HepG2 (cell line): ENCODE measurements at regions not wholly inside any gene's neighbourhood (a gene's known extent, or its start where the extent isn't known, plus 50 kb on each side); places are given as distances from the start of the nearest gene placed in this dataset.
A peak's percentile ranks its signal among the peaks of the same experiment; 100 is the strongest.

Experiments used
- ARID5B ChIP-seq: IDR thresholded peaks from 2 replicates; pipeline ENCODE4 v1.4.0; 2020; ENCODE audit warnings: mild to moderate bottlenecking, missing genetic modification reagents
- CC2D1A ChIP-seq: sonication (generic); formaldehyde crosslinking; IDR thresholded peaks from 2 replicates; pipeline ENCODE4 v1.8.1; 2023; ENCODE audit warnings: mild to moderate bottlenecking, missing genetic modification reagents
- DMTF1 ChIP-seq: sonication (generic); formaldehyde crosslinking; IDR thresholded peaks from 2 replicates; pipeline ENCODE4 v1.4.0; 2020; ENCODE audit warnings: mild to moderate bottlenecking, missing genetic modification reagents
- FOSL2 ChIP-seq: sonication (generic); formaldehyde crosslinking; IDR thresholded peaks from 2 replicates; pipeline ENCODE4 v1.4.0; 2020; ENCODE audit warnings: missing genetic modification reagents
- GATAD2A ChIP-seq: IDR thresholded peaks from 2 replicates; pipeline ENCODE4 v1.6.1; 2016
- KDM4B ChIP-seq: sonication (generic); formaldehyde crosslinking; IDR thresholded peaks from 2 replicates; pipeline ENCODE4 v1.4.0; 2020; ENCODE audit warnings: missing genetic modification reagents
- KLF15 ChIP-seq: sonication (generic); formaldehyde crosslinking; IDR thresholded peaks from 2 replicates; pipeline ENCODE4 v1.8.1; 2023; ENCODE audit warnings: borderline replicate concordance, mild to moderate bottlenecking, inconsistent platforms, missing genetic modification reagents, mixed read lengths
- MAZ ChIP-seq, 2 experiments: sonication (generic) in 1 of 2; formaldehyde crosslinking in 1 of 2; IDR thresholded peaks; 2 replicates each; pipeline versions ENCODE4 v1.5.0 to v1.6.1; 2012 to 2020; ENCODE audit warnings: low read depth in 2 of 2, mild to moderate bottlenecking in 2 of 2, borderline replicate concordance in 1 of 2, improper control_type of control experiment in 1 of 2, low read length in 1 of 2, missing genetic modification reagents in 1 of 2, moderate library complexity in 1 of 2
- NFKB2 ChIP-seq: sonication (generic); formaldehyde crosslinking; IDR thresholded peaks from 2 replicates; pipeline ENCODE4 v1.4.0; 2020; ENCODE audit warnings: missing genetic modification reagents, borderline replicate concordance
- PRPF4 ChIP-seq: fragments of 200-400 bp; formaldehyde crosslinking; IDR thresholded peaks from 2 replicates; pipeline ENCODE4 v1.6.1; 2016; ENCODE audit warnings: low read length, low read depth; ENCODE audit not compliant: poor library complexity, severe bottlenecking
- SMAD9 ChIP-seq: sonication (generic); formaldehyde crosslinking; IDR thresholded peaks from 2 replicates; pipeline ENCODE4 v1.5.1; 2020; ENCODE audit warnings: mild to moderate bottlenecking, missing genetic modification reagents
- SP1 ChIP-seq, 2 experiments: fragments of 450-650 bp in 1 of 2; sonication (generic) in 1 of 2; formaldehyde crosslinking in 1 of 2; IDR thresholded peaks; 2 replicates each; pipeline versions ENCODE4 v1.4.0 to v1.6.1; 2016 to 2020; ENCODE audit warnings: missing genetic modification reagents in 1 of 2
- ZBTB1 ChIP-seq: sonication (generic); formaldehyde crosslinking; IDR thresholded peaks from 2 replicates; pipeline ENCODE4 v1.4.0; 2020; ENCODE audit warnings: missing genetic modification reagents, borderline replicate concordance
- ZBTB7B ChIP-seq: sonication (generic); formaldehyde crosslinking; IDR thresholded peaks from 2 replicates; pipeline ENCODE4 v1.4.0; 2020; ENCODE audit warnings: missing genetic modification reagents
- ZFP37 ChIP-seq: sonication (generic); formaldehyde crosslinking; IDR thresholded peaks from 2 replicates; pipeline ENCODE4 v1.4.0; 2020; ENCODE audit warnings: missing genetic modification reagents, borderline replicate concordance
- ZNF180 ChIP-seq: sonication (generic); formaldehyde crosslinking; IDR thresholded peaks from 2 replicates; pipeline ENCODE4 v1.4.0; 2020; ENCODE audit warnings: low read depth, missing genetic modification reagents, borderline replicate concordance
- ZNF414 ChIP-seq: sonication (generic); formaldehyde crosslinking; IDR thresholded peaks from 2 replicates; pipeline ENCODE4 v1.5.0; 2020; ENCODE audit warnings: missing genetic modification reagents
- ZNF484 ChIP-seq: sonication (generic); formaldehyde crosslinking; IDR thresholded peaks from 2 replicates; pipeline ENCODE4 v1.5.1; 2020; ENCODE audit warnings: mild to moderate bottlenecking, low read depth, missing genetic modification reagents, borderline replicate concordance
- ZNF782 ChIP-seq: sonication (generic); formaldehyde crosslinking; IDR thresholded peaks from 2 replicates; pipeline ENCODE4 v1.4.0; 2020; ENCODE audit warnings: missing genetic modification reagents, mild to moderate bottlenecking, borderline replicate concordance

GRCh38 chr10:30527623-30528428 lies 93.8 kb downstream of the MAP3K8 start (continued):
- TF ChIP-seq GATAD2A (CRISPR knock-in tag) (peak; percentile 78), ZNF782 (no peak), NFKB2 (CRISPR knock-in tag) (no peak), ZBTB1 (CRISPR knock-in tag) (no peak), SMAD9 (CRISPR knock-in tag) (no peak), SP1 (IDR thresholded peaks at IDR 0.05) (no peak), SP1 (CRISPR knock-in tag; IDR thresholded peaks at IDR 0.05) (no peak), ZFP37 (CRISPR knock-in tag) (no peak), DMTF1 (no peak), CC2D1A (CRISPR knock-in tag) (no peak), KDM4B (CRISPR knock-in tag) (no peak), ARID5B (CRISPR knock-in tag) (peak; percentile 88), ZNF484 (no peak), ZNF180 (CRISPR knock-in tag) (no peak), PRPF4 (no peak), FOSL2 (CRISPR knock-in tag) (peak; percentile 14; the same call in 1 of the 2 replicates), MAZ (IDR thresholded peaks at IDR 0.05; ENCODE audit: borderline replicate concordance, low read depth, low read length) (no peak), MAZ (CRISPR knock-in tag; IDR thresholded peaks at IDR 0.05; ENCODE audit: low read depth) (no peak), ZNF414 (CRISPR knock-in tag) (peak; percentile 65; the same call in 1 of the 2 replicates), ZBTB7B (CRISPR knock-in tag) (0 out of 2 replicates have a peak, but pooled peaks have one; percentile 38), KLF15 (no peak)
